ENCODE measurements at regions not wholly inside any gene's neighbourhood (a gene's known extent, or its start where the extent isn't known, plus 50 kb on each side); places are given as distances from the start of the nearest gene placed in this dataset.

GRCh38 chr3:171963546-171963945 lies 75.8 kb upstream of the FNDC3B start:
- no peaks in the 10 kb centered on the region for H3K27me3 ChIP-seq
- no peaks in the 10 kb centered on the region for H3K9me3 ChIP-seq
- no peak for TF ChIP-seq CTCF (IDR thresholded peaks at IDR 0.05)
- no peak for TF ChIP-seq POLR2A (IDR thresholded peaks at IDR 0.05)
- H3K36me3 ChIP-seq, result no peaks in the 10 kb centered on the region
- 98 to 99% methylated on average over 3 of the region's 3 CpGs for WGBS, 2 donors
- H3K4me3 ChIP-seq (replicated peaks in 1 of 3), result no peak overlapping the region
- intact Hi-C loops (cut with DNase I), result no loop called here
- DNase-seq, result no peak
- no peak overlapping the region for H3K27ac ChIP-seq
- peaks cover 6 to 13% of the 10 kb centered on the region in 2 donors for H3K4me1 ChIP-seq

- DNase-seq, result no peak
- no peaks in the 10 kb centered on the region for H3K27me3 ChIP-seq
- WGBS, 2 donors, result 83 to 88% methylated on average over 6 of the region's 6 CpGs
- no peak for TF ChIP-seq POLR2A (IDR thresholded peaks at IDR 0.05)
- TF ChIP-seq CTCF (IDR thresholded peaks at IDR 0.05), result no peak
- peaks cover 6 to 13% of the 10 kb centered on the region in 2 donors for H3K4me1 ChIP-seq
- H3K9me3 ChIP-seq, result no peaks in the 10 kb centered on the region
- intact Hi-C loops (cut with DNase I), result no loop called here
- H3K36me3 ChIP-seq, result no peaks in the 10 kb centered on the region
- no peak overlapping the region for H3K4me3 ChIP-seq (replicated peaks in 1 of 3)
- H3K27ac ChIP-seq, result no peak overlapping the region
These were observed 74.2 kb upstream of the FNDC3B start for GRCh38 chr3:171965067-171965712.

GRCh38 chr3:171966533-171967136 lies 72.7 kb upstream of the FNDC3B start:
- H3K36me3 ChIP-seq, result no peaks in the 10 kb centered on the region
- no peaks in the 10 kb centered on the region for H3K9me3 ChIP-seq
- intact Hi-C loops (cut with DNase I), result no loop called here
- no peak overlapping the region for H3K27ac ChIP-seq
- H3K4me1 ChIP-seq, result peaks cover 6 to 13% of the 10 kb centered on the region in 2 donors
- TF ChIP-seq CTCF (IDR thresholded peaks at IDR 0.05) (no peak), POLR2A (IDR thresholded peaks at IDR 0.05) (no peak)
- WGBS, 2 donors, result 47 to 74% methylated on average over 3 of the region's 3 CpGs
- DNase-seq, result no peak
- no peaks in the 10 kb centered on the region for H3K27me3 ChIP-seq
- no peak overlapping the region for H3K4me3 ChIP-seq (replicated peaks in 1 of 3)

GRCh38 chr3:171967137-171967783 lies 72.1 kb upstream of the FNDC3B start:
- Histone ChIP-seq H3K27ac (no peak overlapping the region), H3K4me1 (peaks cover 6 to 13% of the 10 kb centered on the region in 2 donors), H3K27me3 (no peaks in the 10 kb centered on the region), H3K36me3 (no peaks in the 10 kb centered on the region), H3K9me3 (no peaks in the 10 kb centered on the region), H3K4me3 (replicated peaks in 1 of 3) (no peak overlapping the region)
- 33 to 52% methylated on average over 6 of the region's 6 CpGs for WGBS, 2 donors
- no peak for TF ChIP-seq POLR2A (IDR thresholded peaks at IDR 0.05)
- no peak for TF ChIP-seq CTCF (IDR thresholded peaks at IDR 0.05)
- intact Hi-C loops (cut with DNase I), result no loop called here
- no peak for DNase-seq

Data from thyroid gland (tissue), 4 donors.